Smooth muscle cell (in vitro differentiated cells): ENCODE measurements at regions not wholly inside any gene's neighbourhood (a gene's known extent, or its start where the extent isn't known, plus 50 kb on each side); places are given as distances from the start of the nearest gene placed in this dataset.

Experiments
- DNase-seq: peaks from one replicate; lab custom pipeline; 2025; ENCODE audit not compliant: unreplicated experiment; lab: John Stamatoyannopoulos, UW
- H2AFZ ChIP-seq: fragments of 200-600 bp; sonication (generic); 2 replicates; pipeline ENCODE4 v1.6.0; 2016; ENCODE audit warnings: antibody characterized with exemption, low read depth, mild to moderate bottlenecking
- H3F3A ChIP-seq: fragments of 200-600 bp; sonication (generic); 2 replicates; pipeline ENCODE4 v1.6.0; 2017; ENCODE audit warnings: antibody characterized with exemption, low read depth
- H3K27ac ChIP-seq: fragments of 200-600 bp; sonication (generic); 2 replicates; pipeline ENCODE4 v1.5.1; 2016; ENCODE audit warnings: low read depth, mild to moderate bottlenecking
- H3K27me3 ChIP-seq: fragments of 200-600 bp; sonication (generic); 2 replicates; pipeline ENCODE4 v1.6.1; 2016; ENCODE audit warnings: low read depth, mild to moderate bottlenecking
- H3K36me3 ChIP-seq: fragments of 200-600 bp; sonication (generic); 2 replicates; pipeline ENCODE4 v1.5.1; 2016; ENCODE audit warnings: low read depth
- H3K4me1 ChIP-seq: fragments of 200-600 bp; sonication (generic); 2 replicates; pipeline ENCODE4 v1.5.1; 2016; ENCODE audit warnings: low read depth
- H3K4me2 ChIP-seq: fragments of 200-600 bp; sonication (generic); 2 replicates; pipeline ENCODE4 v1.6.0; 2016; ENCODE audit warnings: mild to moderate bottlenecking
- H3K4me3 ChIP-seq: fragments of 200-600 bp; sonication (generic); 2 replicates; pipeline ENCODE4 v1.5.1; 2016; ENCODE audit warnings: mild to moderate bottlenecking
- H3K79me2 ChIP-seq: fragments of 200-600 bp; sonication (generic); 2 replicates; pipeline ENCODE4 v1.6.0; 2016; ENCODE audit warnings: low read depth, mild to moderate bottlenecking
- H3K9ac ChIP-seq: fragments of 200-600 bp; sonication (generic); 2 replicates; pipeline ENCODE4 v1.6.0; 2016; ENCODE audit warnings: low read depth
- H3K9me3 ChIP-seq: fragments of 200-600 bp; sonication (generic); replicated peaks from 2 replicates; pipeline ENCODE4 v1.5.1; 2016; ENCODE audit warnings: low read depth
- H4K20me1 ChIP-seq: fragments of 200-600 bp; sonication (generic); 2 replicates; pipeline ENCODE4 v1.6.0; 2016; ENCODE audit warnings: low read depth
- WGBS: methylation state at CpG from one replicate; pipeline ENCODE4 v1.1.7; 2016; ENCODE audit warnings: low lambda C conversion rate; 5-methylcytosine and 5-hydroxymethylcytosine counted together
- TF ChIP-seq, protein P1 (sequence below): fragments of 200-600 bp; sonication (generic); IDR thresholded peaks from 2 replicates; pipeline ENCODE4 v1.5.1; 2017; ENCODE audit warnings: borderline replicate concordance, mild to moderate bottlenecking, antibody characterized with exemption; ENCODE audit not compliant: insufficient read depth, poor library complexity, severe bottlenecking

DNA sequence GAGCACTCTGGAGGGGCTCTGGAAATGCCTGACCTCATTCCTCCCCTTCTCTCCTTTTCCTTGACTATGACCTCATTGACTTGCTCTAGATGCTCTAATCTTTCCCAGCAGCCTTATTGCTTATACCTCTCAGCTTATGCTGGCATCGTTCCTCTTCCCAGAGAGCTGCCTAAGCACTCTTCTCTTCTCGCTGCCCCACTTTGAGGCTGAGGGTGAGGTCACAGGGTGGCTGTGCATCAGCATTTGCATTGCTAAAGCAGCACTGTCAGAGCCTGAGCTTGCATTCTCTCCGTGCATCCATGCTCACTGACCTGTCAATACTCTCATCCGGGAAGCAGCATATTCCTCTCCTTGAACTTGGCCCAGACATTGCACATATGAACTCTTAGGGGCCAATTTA, 96.4 kb upstream of the NTRK2 start:
- no peaks in the 10 kb centered on the region for H3K79me2 ChIP-seq
- TF ChIP-seq, protein P1, sequence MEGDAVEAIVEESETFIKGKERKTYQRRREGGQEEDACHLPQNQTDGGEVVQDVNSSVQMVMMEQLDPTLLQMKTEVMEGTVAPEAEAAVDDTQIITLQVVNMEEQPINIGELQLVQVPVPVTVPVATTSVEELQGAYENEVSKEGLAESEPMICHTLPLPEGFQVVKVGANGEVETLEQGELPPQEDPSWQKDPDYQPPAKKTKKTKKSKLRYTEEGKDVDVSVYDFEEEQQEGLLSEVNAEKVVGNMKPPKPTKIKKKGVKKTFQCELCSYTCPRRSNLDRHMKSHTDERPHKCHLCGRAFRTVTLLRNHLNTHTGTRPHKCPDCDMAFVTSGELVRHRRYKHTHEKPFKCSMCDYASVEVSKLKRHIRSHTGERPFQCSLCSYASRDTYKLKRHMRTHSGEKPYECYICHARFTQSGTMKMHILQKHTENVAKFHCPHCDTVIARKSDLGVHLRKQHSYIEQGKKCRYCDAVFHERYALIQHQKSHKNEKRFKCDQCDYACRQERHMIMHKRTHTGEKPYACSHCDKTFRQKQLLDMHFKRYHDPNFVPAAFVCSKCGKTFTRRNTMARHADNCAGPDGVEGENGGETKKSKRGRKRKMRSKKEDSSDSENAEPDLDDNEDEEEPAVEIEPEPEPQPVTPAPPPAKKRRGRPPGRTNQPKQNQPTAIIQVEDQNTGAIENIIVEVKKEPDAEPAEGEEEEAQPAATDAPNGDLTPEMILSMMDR, result no peak

DNA sequence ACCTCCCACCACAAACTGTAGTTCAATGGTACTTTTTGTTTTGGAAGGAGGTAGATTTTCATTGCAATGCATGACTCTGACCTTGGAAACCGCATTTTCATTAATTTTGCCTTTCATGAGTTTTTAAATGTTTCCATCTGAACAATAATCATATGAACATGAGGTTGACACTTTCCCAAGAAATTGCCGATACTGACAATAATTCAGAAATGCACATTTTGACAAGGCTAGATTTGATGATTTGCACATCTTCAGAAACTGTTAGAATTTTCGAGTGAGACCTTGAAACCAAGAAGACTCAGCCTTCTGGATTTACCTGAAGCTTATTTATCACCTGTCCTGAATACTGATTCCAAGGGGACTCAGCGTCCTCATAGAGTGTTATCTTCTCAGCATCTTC, 93.8 kb upstream of the NTRK2 start:
- no peak overlapping the region for H3K4me3 ChIP-seq
- peaks cover 4% of the 10 kb centered on the region for H3K27me3 ChIP-seq
- no peak overlapping the region for H2AFZ ChIP-seq
- no peaks in the 10 kb centered on the region for H3K9me3 ChIP-seq
- H3K4me2 ChIP-seq, result no peak overlapping the region
- TF ChIP-seq, protein P1, result no peak
- WGBS, result 92% methylated on average over 4 of the region's 4 CpGs
- no peak overlapping the region for H3K27ac ChIP-seq
- no peak for DNase-seq
- no peaks in the 10 kb centered on the region for H3K36me3 ChIP-seq
- no peak overlapping the region for H3K9ac ChIP-seq
- no peaks in the 10 kb centered on the region for H4K20me1 ChIP-seq
- no peaks in the 10 kb centered on the region for H3K4me1 ChIP-seq
- no peaks in the 10 kb centered on the region for H3F3A ChIP-seq
- H3K79me2 ChIP-seq, result no peaks in the 10 kb centered on the region

More for the DNA sequence above, 96.4 kb upstream of the NTRK2 start:
- Histone ChIP-seq H3K4me2 (no peak overlapping the region), H3K36me3 (no peaks in the 10 kb centered on the region), H3K27ac (no peak overlapping the region), H3K4me1 (no peaks in the 10 kb centered on the region), H4K20me1 (no peaks in the 10 kb centered on the region), H3F3A (no peaks in the 10 kb centered on the region), H3K9me3 (no peaks in the 10 kb centered on the region), H3K27me3 (peaks cover 4% of the 10 kb centered on the region), H3K4me3 (no peak overlapping the region), H3K9ac (no peak overlapping the region), H2AFZ (no peak overlapping the region)
- DNase-seq, result no peak
- WGBS, result 51% methylated on average over 4 of the region's 4 CpGs

DNA sequence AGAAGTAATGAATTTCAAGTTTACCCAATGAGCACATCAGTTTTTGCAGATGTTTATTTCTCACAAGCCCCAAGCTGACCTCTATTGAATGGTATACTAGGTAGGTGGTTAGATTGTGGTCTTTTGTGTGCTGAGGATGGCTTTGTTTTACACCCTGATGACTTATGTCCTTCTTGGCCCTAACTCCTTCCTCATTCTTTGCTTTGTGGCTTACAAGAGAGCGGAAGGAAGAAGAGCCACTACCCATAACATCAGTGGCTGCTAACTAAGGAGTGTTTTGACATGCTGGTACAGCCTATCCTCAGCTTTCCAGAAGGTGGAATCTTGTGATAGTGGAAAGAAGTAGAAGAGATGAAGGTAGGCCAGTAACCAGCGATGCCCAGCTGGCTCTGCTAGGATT, 85.7 kb upstream of the NTRK2 start:
- WGBS, result 96% methylated on average over 2 of the region's 2 CpGs

DNA sequence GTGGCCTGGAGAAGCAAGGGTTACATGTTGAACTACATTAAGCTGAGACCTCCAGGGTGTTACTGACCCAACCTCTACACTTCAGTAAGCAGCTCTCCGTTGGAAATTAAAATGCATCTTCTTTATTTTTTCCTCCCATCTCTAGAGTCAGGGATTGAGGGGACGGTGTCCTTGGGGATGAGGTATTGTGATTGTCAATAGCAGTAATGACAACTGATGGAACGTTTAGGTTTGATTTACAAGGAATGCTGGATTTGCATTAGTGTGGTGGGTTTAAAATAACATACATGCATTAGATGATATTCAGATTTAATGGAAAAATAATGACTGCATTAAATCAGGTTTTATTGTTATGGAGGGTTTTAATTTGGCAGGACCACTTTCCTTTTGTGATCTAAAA, 82.9 kb upstream of the NTRK2 start:
- H2AFZ ChIP-seq, result no peak overlapping the region
- no peaks in the 10 kb centered on the region for H3K9me3 ChIP-seq
- no peaks in the 10 kb centered on the region for H3K36me3 ChIP-seq
- H3K27ac ChIP-seq, result no peak overlapping the region
- no peaks in the 10 kb centered on the region for H4K20me1 ChIP-seq
- no peaks in the 10 kb centered on the region for H3K4me1 ChIP-seq
- no peaks in the 10 kb centered on the region for H3F3A ChIP-seq
- H3K4me3 ChIP-seq, result no peak overlapping the region
- DNase-seq, result no peak
- H3K9ac ChIP-seq, result no peak overlapping the region
- no peaks in the 10 kb centered on the region for H3K79me2 ChIP-seq
- TF ChIP-seq, protein P1, result no peak
- H3K27me3 ChIP-seq, result no peaks in the 10 kb centered on the region
- H3K4me2 ChIP-seq, result no peak overlapping the region
- 87% methylated on average over 3 of the region's 3 CpGs for WGBS

More for the DNA sequence above, 85.7 kb upstream of the NTRK2 start:
- Histone ChIP-seq H3K4me2 (no peak overlapping the region), H3K9ac (no peak overlapping the region), H3K36me3 (no peaks in the 10 kb centered on the region), H3K4me3 (no peak overlapping the region), H2AFZ (no peak overlapping the region), H3K27me3 (no peaks in the 10 kb centered on the region), H3K9me3 (no peaks in the 10 kb centered on the region), H3K27ac (no peak overlapping the region), H4K20me1 (no peaks in the 10 kb centered on the region), H3K4me1 (no peaks in the 10 kb centered on the region), H3F3A (no peaks in the 10 kb centered on the region), H3K79me2 (no peaks in the 10 kb centered on the region)
- no peak for DNase-seq
- TF ChIP-seq, protein P1, result no peak
